ENCODE measurements at regions not wholly inside any gene's neighbourhood (a gene's known extent, or its start where the extent isn't known, plus 50 kb on each side); places are given as distances from the start of the nearest gene placed in this dataset.

DNA sequence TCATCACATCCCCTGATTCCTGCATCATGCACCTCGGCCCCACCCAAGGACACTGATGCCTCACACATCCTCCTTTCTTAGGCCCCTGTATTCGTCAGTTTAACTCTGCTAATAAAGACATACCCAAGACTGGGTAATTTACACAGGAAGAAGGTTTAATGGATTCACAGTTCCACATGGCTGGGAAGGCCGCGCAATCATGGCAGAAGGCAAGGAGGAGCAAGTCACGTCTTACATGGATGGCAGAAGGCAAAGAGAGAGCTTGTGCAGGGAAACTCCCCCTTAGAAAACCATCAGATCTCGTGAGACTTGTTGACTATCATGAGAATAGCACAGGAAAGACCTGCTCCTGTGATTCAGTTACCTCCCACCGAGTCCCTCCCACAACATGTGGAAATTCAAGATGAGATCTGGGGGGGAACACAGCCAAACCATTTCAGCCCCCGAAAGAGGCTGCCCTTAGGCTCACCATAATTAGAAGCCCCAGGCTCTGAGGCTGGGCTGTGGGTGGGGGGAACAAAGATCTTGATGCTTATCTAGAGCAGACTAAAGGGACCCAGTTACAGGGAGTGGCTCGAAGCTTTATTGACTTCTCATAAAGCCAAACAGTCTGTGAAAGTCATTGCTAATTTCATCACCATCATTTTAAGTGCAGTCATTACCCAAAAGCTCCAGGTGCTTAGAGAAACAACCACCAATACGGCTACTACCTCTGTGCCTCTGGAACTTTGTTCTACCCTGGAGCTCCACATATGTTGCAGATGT, 181.5 kb downstream of the MATN1 start:
- 71% methylated on average over 1 of the region's 10 CpGs for WGBS (ENCODE audit: insufficient coverage)
- no peak overlapping the region for H3K27ac ChIP-seq (ENCODE audit: low read length)
- H3K4me3 ChIP-seq (ENCODE audit: low read length), result no peak overlapping the region
- H3K27me3 ChIP-seq (ENCODE audit: control insufficient read depth, insufficient read depth, low read length), result peaks cover 2% of the 10 kb centered on the region
- H3K36me3 ChIP-seq (ENCODE audit: control insufficient read depth, insufficient read depth, low read length), result no peaks in the 10 kb centered on the region
- H3K9me3 ChIP-seq (replicated peaks; ENCODE audit: control insufficient read depth, low read depth, low read length), result no peaks in the 10 kb centered on the region
- no peaks in the 10 kb centered on the region for H3K4me1 ChIP-seq (ENCODE audit: control insufficient read depth, insufficient read depth, low read length)
- no peak for DNase-seq

GRCh38 chr1:30540611-30541192, 182.7 kb downstream of the MATN1 start:
- no peaks in the 10 kb centered on the region for H3K9me3 ChIP-seq (replicated peaks; ENCODE audit: control insufficient read depth, low read depth, low read length)
- 60% methylated on average over 2 of the region's 5 CpGs for WGBS (ENCODE audit: insufficient coverage)
- no peak for DNase-seq
- no peaks in the 10 kb centered on the region for H3K4me1 ChIP-seq (ENCODE audit: control insufficient read depth, insufficient read depth, low read length)
- peaks cover 2% of the 10 kb centered on the region for H3K27me3 ChIP-seq (ENCODE audit: control insufficient read depth, insufficient read depth, low read length)
- no peak overlapping the region for H3K4me3 ChIP-seq (ENCODE audit: low read length)
- no peak overlapping the region for H3K27ac ChIP-seq (ENCODE audit: low read length)
- no peaks in the 10 kb centered on the region for H3K36me3 ChIP-seq (ENCODE audit: control insufficient read depth, insufficient read depth, low read length)

GRCh38 chr1:30539884-30540283, 183.5 kb downstream of the MATN1 start:
- 43% methylated on average over 2 of the region's 6 CpGs for WGBS (ENCODE audit: insufficient coverage)
- H3K9me3 ChIP-seq (replicated peaks; ENCODE audit: control insufficient read depth, low read depth, low read length), result no peaks in the 10 kb centered on the region
- DNase-seq, result no peak

DNA sequence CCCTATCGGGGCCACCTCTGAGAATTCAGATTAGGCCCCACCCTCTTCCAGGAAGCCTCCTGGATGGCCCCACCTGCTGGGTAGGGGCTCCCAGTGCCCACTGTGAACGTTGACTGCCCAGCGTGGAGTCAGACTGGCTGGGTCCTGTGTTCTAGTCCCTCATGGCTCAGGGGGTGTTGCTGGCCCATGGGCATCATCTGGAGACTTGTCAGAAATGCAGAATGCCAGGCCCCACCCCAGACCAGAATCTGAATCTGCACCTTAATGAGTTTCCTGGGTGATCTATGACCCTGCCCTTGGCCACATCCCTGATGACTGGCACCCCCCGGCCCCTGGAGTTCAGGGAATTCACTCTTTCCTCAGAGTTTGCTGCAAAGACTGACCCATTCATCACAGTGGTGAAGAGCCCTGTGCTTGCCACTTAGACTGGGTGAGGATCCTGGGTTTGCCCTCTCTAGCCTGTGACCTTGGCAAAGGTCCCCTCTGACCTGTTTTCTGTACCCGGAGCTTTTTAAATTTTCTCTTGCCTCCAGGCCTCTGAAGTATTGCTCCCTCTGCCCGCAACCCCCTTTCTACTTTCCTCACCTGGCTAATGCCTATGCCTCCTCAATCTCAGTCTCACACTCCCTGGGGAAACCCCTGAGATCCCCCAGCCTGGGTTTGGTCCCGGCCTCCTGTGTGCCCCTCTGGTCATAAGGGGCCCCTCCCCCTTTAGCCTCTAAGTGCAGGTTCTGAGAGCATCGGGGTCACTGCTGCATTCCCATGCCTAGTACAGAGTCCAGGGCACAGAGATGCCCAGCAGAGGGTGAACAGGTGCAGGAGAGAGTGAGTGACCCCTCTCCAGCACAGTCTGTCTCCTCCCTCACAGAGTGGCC, 184.2 kb downstream of the MATN1 start:
- no peak for DNase-seq
- Histone ChIP-seq H3K4me1 (ENCODE audit: control insufficient read depth, insufficient read depth, low read length) (no peaks in the 10 kb centered on the region), H3K36me3 (ENCODE audit: control insufficient read depth, insufficient read depth, low read length) (no peaks in the 10 kb centered on the region), H3K27me3 (ENCODE audit: control insufficient read depth, insufficient read depth, low read length) (no peaks in the 10 kb centered on the region), H3K4me3 (ENCODE audit: low read length) (no peak overlapping the region), H3K9me3 (replicated peaks; ENCODE audit: control insufficient read depth, low read depth, low read length) (no peaks in the 10 kb centered on the region), H3K27ac (ENCODE audit: low read length) (no peak overlapping the region)
- WGBS (ENCODE audit: insufficient coverage), result 61% methylated on average over 6 of the region's 8 CpGs

More at GRCh38 chr1:30539884-30540283, 183.5 kb downstream of the MATN1 start:
- H3K27ac ChIP-seq (ENCODE audit: low read length), result no peak overlapping the region
- no peak overlapping the region for H3K4me3 ChIP-seq (ENCODE audit: low read length)
- H3K27me3 ChIP-seq (ENCODE audit: control insufficient read depth, insufficient read depth, low read length), result peaks cover 2% of the 10 kb centered on the region
- H3K36me3 ChIP-seq (ENCODE audit: control insufficient read depth, insufficient read depth, low read length), result no peaks in the 10 kb centered on the region
- no peaks in the 10 kb centered on the region for H3K4me1 ChIP-seq (ENCODE audit: control insufficient read depth, insufficient read depth, low read length)

DNA sequence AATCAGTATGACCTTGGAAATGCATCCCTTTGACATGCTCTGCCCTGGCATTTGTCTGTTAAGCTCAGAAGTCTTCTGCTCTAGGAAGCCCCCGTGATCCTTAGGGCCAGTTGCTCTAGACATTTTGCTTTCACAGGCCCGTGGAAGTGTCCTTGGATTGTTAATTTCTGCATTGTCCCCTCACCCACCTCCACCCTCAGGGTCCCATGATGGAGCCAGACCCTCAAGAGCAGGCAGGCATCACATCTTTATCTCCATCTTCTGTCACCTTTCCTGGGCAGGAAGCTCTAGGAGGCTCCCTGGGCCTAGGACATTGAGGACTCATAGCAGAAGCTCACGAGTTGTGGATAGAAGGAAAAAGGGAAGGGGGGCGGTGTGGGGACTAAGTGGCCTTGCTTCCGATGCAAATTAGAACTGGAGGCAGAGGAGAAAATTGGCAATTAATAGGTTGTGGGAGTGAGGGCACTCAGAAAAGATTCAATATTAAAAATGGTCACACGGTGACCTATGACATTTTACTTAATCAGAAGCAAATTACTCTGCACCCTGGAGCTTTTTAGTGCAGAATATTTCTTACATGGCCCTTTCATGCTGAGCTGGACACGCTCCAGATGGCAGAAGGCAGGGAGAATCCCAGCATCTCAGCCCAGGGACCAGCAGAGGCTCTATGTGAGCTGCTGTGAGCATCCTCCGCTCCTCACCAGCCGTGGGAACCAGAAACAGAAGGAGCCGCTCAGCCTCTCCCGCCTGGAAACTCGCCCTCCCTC, 185.0 kb downstream of the MATN1 start:
- Histone ChIP-seq H3K36me3 (ENCODE audit: control insufficient read depth, insufficient read depth, low read length) (no peaks in the 10 kb centered on the region), H3K4me3 (ENCODE audit: low read length) (no peak overlapping the region), H3K4me1 (ENCODE audit: control insufficient read depth, insufficient read depth, low read length) (no peaks in the 10 kb centered on the region), H3K27me3 (ENCODE audit: control insufficient read depth, insufficient read depth, low read length) (no peaks in the 10 kb centered on the region), H3K27ac (ENCODE audit: low read length) (no peak overlapping the region), H3K9me3 (replicated peaks; ENCODE audit: control insufficient read depth, low read depth, low read length) (no peaks in the 10 kb centered on the region)
- WGBS (ENCODE audit: insufficient coverage), result 56% methylated on average over 10 of the region's 12 CpGs
- no peak for DNase-seq

- peaks cover 5% of the 10 kb centered on the region for H3K27me3 ChIP-seq (ENCODE audit: control insufficient read depth, insufficient read depth, low read length)
- H3K4me1 ChIP-seq (ENCODE audit: control insufficient read depth, insufficient read depth, low read length), result no peaks in the 10 kb centered on the region
- no peak overlapping the region for H3K4me3 ChIP-seq (ENCODE audit: low read length)
- no peak overlapping the region for H3K27ac ChIP-seq (ENCODE audit: low read length)
- H3K9me3 ChIP-seq (replicated peaks; ENCODE audit: control insufficient read depth, low read depth, low read length), result no peaks in the 10 kb centered on the region
- no peak for DNase-seq
- WGBS (ENCODE audit: insufficient coverage), result 59% methylated on average over 3 of the region's 3 CpGs
- no peaks in the 10 kb centered on the region for H3K36me3 ChIP-seq (ENCODE audit: control insufficient read depth, insufficient read depth, low read length)
These were observed 186.1 kb downstream of the MATN1 start for GRCh38 chr1:30537279-30537678.

GRCh38 chr1:30536530-30536929, 186.9 kb downstream of the MATN1 start:
- Histone ChIP-seq H3K27me3 (ENCODE audit: control insufficient read depth, insufficient read depth, low read length) (peaks cover 5% of the 10 kb centered on the region), H3K4me1 (ENCODE audit: control insufficient read depth, insufficient read depth, low read length) (no peaks in the 10 kb centered on the region), H3K27ac (ENCODE audit: low read length) (no peak overlapping the region), H3K9me3 (replicated peaks; ENCODE audit: control insufficient read depth, low read depth, low read length) (no peaks in the 10 kb centered on the region), H3K4me3 (ENCODE audit: low read length) (no peak overlapping the region), H3K36me3 (ENCODE audit: control insufficient read depth, insufficient read depth, low read length) (no peaks in the 10 kb centered on the region)
- no peak for DNase-seq
- 80% methylated on average over 7 of the region's 9 CpGs for WGBS (ENCODE audit: insufficient coverage)

DNA sequence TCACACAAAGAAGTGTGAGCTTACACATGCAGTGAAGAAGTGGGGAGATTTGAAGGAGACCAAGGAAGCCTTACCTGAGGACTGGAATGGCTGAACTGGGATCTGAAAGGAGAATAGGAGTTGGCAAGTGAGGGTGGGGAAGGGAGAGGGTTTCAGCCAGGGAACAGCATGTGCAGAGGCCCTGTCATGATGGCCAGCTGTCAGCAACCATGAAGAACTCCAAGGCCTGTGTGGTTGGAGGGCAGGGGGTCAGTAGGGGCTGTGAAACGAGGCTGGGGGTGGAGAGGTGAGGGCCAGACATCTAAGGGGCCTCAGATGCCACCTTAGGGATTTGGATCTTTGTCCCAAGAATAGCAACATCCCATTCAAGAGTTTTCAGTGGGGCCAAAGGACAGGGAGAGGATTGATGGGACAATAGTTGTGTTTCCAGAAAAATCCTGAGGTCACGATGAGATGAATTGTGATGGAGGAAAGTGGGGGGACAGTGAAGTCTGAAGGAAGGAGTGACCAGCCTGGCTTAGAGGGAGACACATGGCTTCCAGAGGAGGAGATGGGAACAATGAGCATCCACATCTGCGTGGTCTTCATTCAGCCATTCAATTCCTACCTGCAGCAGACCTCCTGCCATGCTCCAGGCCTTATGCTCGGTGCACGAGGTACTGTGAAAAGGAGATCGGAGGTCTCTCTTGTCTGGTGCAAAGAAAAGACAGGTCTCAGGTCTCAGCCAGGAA, 187.6 kb downstream of the MATN1 start:
- no peak for DNase-seq
- Histone ChIP-seq H3K4me3 (ENCODE audit: low read length) (no peak overlapping the region), H3K36me3 (ENCODE audit: control insufficient read depth, insufficient read depth, low read length) (no peaks in the 10 kb centered on the region), H3K4me1 (ENCODE audit: control insufficient read depth, insufficient read depth, low read length) (no peaks in the 10 kb centered on the region), H3K9me3 (replicated peaks; ENCODE audit: control insufficient read depth, low read depth, low read length) (no peaks in the 10 kb centered on the region), H3K27ac (ENCODE audit: low read length) (no peak overlapping the region), H3K27me3 (ENCODE audit: control insufficient read depth, insufficient read depth, low read length) (peaks cover 5% of the 10 kb centered on the region)
- 60% methylated on average over 2 of the region's 6 CpGs for WGBS (ENCODE audit: insufficient coverage)

- no peak for DNase-seq
- Histone ChIP-seq H3K4me3 (ENCODE audit: low read length) (no peak overlapping the region), H3K27ac (ENCODE audit: low read length) (no peak overlapping the region), H3K36me3 (ENCODE audit: control insufficient read depth, insufficient read depth, low read length) (no peaks in the 10 kb centered on the region), H3K9me3 (replicated peaks; ENCODE audit: control insufficient read depth, low read depth, low read length) (no peaks in the 10 kb centered on the region), H3K4me1 (ENCODE audit: control insufficient read depth, insufficient read depth, low read length) (no peaks in the 10 kb centered on the region), H3K27me3 (ENCODE audit: control insufficient read depth, insufficient read depth, low read length) (peaks cover 6% of the 10 kb centered on the region)
- 100% methylated on average over 2 of the region's 3 CpGs for WGBS (ENCODE audit: insufficient coverage)
These were observed 188.8 kb downstream of the MATN1 start for GRCh38 chr1:30534551-30534940.
